Suppressor macrophage (primary cell): ENCODE measurements at regions not wholly inside any gene's neighbourhood (a gene's known extent, or its start where the extent isn't known, plus 50 kb on each side); places are given as distances from the start of the nearest gene placed in this dataset.
A peak's percentile ranks its signal among the peaks of the same experiment; 100 is the strongest.

Experiments
- DNase-seq, 4 experiments: peaks; one replicate each; pipeline ENCODE4 v3.0.0-alpha.2; 2020 to 2022

DNA sequence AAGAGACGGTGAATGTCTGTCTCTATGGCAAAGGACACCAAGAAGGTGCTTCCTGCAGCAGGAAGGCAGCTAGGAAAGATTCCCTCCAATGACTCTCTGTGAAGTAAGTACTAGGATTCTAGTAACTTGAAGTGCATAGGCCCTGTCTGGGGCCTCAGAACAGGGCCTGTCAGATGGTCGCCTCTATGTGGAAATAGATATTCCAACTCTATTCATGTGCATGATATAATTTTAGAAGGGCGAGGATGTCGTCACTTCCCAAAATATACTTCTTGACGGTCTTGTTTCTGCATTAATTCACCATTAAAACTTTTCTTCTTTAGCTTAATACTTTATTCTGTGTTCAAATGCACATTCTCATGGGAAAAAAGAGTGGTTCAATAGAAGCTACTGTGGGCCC, 167.0 kb downstream of the TLE3 start:
- no peak for DNase-seq

DNA sequence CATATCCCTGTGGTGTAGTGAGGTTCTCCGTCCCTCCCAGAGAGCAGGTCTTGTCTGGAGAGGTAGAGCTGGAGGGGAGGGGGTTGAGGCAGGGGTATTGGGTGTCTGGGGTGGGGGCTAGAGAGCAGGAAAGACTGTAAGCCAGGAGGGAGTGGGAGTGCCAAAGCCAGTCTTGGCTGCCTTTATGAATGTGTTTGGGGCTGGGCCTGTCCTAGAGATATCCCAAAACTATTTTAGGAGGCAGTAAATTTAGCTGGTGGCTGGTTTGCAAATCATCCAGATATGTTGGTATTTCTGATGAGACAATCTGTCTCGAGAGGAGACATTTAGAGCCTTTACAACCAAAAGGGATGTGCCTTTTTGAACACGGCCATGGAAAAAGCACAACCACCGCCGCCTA, 166.6 kb downstream of the TLE3 start:
- no peak for DNase-seq

DNA sequence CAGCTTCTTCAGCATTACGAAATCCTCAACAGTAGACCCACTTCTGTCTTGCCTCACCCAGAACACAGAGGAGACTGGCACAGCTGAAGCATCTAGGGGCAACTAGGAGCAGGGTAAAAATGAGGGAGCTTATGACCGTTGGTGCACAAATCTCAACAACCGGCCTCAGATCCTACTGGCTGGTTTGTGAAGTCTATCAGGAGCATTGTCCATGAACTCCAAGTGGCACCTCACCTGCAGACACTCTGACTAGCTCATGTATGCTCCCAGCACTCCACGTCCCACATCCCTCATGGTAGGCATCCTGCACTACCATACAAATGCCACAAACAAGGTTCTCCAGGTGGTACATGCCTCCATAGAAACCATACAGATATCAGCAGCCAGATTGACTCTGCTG, 163.1 kb downstream of the TLE3 start:
- DNase-seq: no peak

DNA sequence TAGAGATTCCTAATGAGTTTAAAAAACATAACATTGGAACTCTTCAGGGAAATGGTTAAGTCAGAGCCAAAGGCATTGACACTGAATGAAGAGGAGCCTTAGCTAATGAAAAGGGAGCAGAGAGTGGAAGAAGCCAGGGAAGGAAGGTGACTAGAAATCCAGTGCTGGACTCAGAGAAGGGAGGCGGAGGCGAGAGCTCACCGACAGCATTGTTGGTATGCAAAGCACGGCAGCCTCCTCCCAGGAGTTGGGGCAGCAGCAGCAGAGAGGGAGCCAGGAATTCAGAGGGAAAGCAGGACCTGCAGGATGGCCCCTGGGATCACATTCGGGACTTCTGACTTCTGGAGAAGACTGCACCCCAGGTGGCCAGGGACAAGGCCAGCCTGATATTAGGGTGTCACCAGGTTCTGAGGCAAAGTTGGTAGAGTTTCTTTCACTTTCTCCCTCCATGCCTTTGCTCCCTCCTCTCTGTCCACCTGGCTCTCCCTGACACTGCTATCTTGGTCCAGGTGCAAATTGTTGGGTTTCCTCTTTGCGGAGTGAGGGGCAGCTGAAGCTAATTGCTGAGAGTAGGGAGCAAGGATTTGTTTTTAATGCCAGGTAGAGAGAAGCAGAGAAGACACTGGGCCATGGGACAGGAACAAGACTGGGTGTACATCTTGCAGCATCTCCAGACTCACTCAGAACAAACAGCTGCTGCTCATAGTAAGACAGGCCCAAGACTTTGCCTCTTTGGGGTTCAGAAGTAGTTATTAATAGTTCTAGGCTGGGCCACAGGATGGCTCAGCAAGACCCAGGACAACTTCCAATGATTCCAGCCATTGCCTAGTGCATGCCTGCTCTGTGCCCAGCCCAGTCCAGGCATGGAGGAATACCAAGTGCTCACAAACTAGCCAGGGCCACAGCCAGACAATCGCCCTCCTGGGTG, 157.9 kb downstream of the TLE3 start:
- DNase-seq: no peak

DNA sequence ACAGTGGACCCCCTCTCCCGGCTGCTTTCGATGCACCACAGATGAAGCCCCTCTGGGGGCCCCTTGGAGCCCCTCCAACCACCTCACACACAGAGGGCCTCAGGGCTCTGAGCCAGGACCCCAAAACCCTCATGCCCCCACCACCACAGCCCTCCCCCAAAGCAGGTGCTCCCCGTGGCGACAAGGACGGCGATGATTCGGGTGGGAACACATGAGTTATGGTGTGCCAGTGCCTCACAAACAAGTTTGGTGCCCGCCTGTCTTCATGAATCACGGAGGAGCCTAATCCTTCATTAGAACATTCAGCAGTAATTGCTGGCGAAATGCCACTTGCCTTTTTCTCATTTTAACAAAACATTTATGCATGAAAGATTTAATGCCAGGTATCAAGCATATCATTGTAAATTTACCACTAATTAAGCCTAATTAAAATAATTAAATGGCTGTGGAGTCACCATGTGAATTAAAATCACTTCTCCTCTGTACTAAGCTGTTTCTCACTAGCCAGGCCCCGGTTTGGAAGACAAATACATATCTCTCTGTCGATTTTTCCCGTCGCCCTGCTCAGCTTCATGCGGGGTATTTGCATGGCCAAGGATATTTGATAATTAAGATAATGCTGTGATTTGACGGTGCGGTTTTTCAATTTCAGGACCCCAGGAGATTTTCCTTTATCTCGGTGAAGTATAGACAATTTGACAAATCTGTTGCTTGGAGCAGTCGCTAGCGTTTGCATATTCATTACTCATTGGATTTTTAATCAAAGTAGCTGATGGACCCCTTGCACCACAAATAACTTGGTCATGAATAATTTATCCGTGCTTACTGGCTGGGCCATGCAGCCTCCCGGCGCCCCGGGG, 157.0 kb downstream of the TLE3 start:
- no peak for DNase-seq

DNA sequence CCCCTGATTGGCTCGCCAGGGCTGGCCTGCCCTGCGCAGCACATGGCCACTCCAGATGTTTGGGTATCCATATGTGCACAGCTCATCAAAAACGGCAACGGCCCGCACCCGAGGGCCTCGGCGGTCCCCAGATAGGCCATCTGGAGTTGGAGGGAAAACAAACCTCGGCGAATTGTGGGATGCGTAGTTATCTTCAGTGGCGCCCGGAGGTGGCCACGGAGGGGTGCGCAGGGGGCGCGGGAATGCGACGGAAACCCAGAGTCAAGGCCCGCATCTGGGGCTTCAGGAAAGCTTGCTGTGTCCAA, 156.5 kb downstream of the TLE3 start:
- no peak for DNase-seq

DNA sequence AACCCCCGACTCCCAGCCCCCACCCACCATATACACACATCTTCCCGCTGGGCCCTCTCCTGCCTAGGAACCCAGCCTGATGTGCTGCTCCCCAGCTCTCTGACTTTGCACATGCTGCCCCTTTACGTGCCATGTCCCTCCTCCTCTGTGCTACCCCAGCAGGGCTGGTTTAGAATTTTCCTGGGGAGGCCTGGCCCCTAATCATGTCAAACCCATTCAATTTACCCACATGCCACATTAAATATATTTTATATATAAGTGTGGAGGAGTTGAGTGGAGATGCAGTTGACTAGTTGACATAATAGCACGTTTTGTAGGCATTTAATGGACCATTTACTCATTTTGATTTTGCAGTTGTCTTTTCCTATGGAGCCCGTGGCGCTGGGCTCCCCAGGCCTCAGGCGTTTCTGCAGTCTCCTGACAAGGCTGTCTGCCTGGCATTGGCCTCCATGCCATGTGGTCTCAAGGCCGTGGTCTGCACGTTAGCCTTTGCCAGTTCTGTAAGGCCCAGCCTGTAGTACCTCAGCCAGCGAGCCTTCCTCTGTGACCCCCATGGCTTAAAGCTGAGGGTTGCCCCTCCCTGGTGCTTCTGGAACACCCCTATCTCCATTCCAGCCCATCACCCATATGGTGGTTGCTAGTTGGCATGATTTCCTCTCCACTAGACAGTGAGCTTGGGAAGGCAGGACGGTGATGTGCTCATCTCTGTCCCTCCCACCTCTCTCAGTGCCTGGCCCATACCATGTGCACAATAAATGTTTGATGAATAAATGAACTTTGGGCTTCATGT, 155.8 kb downstream of the TLE3 start:
- DNase-seq: no peak

DNA sequence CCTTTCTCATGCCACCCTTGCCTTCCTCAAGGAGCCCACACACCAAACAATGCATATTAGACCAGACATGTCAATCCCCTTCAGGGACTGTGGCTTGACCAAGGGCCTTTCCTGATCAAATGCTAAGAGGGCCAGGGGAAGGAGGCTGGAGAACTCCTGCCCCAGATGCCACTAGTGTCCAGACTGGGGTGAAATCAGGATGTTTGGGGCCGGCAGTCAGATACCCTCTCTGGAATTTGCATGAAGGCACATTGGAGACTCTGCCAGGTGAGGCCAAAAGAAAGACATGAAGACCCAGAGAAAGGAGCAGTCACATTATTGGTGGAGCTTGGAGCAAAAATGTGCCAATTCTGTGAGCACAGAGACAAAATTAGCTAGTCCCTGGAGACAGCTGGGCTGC, 154.1 kb downstream of the TLE3 start:
- no peak for DNase-seq

DNA sequence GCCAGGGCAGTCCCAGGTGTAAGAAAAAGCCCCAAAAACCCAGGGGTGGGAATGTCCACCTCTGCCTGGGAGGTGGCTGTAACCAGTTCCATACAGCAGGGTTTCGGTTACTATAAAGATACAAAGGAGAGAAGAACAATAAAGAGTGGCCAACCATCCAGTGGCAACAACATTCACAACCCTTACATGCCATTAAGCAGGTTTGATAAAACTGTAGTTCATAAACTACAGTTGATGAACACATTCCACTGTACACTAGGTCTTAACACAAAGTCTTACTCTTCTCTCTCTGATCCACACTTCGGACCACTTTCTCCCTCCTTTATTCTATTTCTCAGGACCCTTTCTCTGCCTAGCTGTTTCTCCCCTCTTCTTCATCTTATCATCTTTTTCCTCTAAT, 152.0 kb downstream of the TLE3 start:
- DNase-seq: no peak

DNA sequence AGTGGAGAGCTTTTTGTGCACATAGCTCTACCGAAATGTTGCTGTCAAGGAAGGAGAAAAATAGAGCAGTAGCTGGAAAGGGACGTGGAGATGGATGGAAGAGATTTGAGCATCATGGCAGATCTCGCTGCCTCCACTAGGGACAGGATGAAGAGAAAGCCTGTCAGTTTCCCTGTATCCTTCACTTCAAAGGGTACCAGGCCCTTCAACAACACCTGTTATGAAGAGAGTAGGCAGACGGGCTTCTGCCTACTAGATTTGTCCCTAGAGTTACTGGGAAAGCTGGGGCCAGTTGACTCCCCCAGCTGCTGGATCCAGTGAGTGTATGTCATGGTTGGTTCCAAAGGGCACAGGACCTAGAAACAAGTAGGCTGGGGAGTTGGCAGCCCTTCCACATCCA, 150.8 kb downstream of the TLE3 start:
- no peak for DNase-seq

DNA sequence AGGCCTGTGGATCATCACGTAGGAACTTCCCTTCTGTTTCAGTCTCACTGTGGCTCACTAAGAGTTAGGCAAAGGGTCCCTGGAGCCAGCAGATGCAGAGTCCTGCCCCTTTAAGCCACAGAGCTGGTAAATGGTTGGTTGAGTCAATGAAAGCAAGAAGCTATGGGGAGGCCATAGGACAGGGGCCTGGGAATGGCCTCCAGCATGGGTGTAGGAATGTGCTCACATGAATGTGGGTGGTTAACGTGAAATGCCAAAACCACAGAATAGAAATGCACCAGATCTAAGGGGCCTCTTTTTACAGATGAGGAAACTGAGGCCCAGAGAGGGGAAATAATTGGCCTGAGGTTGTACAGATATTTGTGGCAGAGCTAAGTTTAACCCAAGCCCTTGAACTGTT, 150.3 kb downstream of the TLE3 start:
- no peak for DNase-seq

DNA sequence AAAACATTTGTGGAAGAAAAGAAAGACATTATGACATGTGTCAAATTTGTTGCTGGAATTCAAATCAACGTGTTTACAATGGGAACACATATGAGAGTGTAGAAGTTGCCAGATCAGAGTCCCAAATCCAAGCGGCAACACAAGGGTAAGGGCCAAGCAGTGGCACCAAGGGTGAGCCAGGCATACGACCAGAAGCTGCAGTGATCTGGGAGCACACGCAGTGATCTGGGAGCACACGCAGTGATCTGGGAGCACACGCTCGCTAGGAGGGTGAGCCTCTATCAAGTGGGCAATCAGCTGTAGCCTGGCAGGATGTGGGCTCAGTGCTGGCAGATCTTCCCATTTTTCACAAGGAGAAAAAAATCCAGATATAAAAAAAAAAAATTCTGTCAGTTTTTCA, 148.2 kb downstream of the TLE3 start:
- no peak for DNase-seq

DNA sequence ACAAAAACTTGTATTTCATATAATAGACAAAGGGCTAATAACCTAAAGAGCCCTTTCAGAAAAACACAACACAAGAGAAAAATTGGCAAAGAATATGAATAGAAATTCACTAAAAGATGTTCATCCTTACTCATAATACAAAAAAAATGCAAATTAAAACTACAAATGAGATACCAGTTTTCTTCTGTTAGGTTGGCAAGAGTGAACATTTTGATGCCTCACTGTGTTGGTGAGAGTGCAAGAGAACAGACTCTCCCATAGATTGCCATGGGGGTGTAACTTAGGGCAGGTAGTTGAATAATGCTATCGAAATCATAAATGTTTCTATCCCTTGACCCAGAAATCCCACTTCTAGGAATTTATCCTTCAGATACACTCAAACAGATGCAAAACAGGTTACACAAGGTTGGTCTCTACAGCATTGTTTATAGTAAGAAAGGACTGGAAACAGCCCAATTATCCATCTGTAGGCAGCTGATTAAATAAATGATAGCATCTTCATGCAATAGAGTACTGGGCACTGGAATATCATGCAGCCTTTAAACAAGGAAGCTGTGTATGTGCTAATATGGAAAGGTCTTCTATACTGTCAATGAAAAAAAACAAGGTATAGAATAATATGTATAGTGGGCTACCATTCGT, 146.3 kb downstream of the TLE3 start:
- no peak for DNase-seq

DNA sequence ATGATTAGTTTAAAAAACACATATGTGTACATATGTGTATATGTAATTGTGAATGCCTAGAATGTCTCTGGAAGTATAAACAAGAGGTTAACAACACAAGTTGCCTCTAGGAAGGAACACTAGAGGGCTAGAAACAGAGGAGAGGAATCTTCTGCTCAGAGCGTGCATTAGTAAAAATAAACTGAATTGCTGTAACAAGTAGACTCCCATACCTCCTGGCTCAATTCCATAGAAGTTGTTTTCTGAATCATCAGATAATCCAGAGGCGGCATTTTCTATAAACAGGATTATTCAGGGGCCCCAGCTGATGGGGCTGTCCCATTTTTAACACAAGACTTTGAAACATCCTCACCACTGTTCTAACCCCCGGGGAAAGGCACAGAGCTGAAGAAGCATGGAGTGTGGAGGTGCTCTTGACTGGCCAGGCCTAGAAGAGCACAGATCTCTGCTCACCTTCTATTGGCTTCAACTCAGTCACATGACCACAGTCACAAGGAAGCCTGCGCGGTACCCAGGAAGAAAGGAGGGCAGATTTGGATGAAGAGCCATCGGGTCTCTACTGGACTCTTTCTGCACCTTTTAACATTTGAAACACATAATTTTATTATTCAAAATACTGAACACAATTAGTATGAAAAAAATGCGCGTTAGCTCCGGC, 145.7 kb downstream of the TLE3 start:
- no peak for DNase-seq

DNA sequence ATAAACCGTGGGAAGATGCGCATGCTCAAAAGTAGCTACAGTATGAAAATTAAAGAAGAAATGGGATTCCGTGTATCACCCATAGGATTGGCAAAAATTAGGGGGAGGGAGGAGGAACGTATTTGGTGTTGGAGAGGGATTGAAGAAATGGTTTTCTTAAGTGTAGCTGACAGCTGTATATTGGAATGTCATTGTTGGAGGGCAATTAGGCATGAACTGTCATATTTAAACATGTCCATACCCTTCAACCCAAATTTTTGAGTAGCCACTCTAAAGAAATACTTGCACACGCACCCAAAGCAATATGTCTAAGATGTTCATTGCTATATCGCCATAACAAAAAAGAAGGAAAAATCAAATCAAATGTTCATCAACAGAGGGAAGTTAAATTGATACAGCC, 144.7 kb downstream of the TLE3 start:
- DNase-seq: no peak

DNA sequence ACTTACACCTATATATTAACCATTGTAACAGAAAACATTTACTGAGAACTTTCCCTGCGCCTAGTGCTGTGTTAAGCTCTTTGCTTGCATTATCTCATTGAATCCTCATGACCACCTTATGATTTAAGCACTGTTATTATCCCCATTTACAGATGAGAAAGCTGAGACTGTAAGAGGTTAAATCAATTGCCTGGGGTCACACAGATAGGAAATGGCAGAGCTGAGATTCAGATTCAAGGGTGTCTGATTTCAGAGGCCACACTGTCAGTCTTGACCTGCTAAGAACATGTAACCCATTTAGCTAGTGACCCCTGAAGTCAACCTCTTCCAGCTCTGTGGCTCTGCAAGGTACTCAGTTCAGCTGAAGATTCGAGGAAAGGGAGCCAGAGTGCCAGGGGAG, 143.9 kb downstream of the TLE3 start:
- DNase-seq: no peak

DNA sequence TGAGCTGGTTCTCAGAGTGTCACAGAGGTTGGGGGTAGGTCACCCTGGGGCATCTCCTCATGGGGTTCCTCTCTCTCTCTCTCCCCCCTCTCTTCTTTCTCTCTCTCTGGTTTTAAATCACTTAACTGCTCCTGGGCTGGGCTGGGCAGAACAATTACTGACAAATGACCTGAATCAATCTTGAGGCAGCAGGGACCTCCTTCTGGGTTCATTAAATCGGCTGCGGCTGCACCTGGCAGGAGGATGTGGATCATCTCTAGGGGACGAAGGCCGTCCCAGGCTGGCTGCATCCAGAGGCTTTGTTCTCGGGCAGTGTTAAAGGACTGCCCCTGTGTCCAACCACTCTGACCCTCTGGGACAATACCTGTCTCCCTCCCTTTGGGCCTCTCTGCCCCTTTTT, 143.1 kb downstream of the TLE3 start:
- DNase-seq: no peak

DNA sequence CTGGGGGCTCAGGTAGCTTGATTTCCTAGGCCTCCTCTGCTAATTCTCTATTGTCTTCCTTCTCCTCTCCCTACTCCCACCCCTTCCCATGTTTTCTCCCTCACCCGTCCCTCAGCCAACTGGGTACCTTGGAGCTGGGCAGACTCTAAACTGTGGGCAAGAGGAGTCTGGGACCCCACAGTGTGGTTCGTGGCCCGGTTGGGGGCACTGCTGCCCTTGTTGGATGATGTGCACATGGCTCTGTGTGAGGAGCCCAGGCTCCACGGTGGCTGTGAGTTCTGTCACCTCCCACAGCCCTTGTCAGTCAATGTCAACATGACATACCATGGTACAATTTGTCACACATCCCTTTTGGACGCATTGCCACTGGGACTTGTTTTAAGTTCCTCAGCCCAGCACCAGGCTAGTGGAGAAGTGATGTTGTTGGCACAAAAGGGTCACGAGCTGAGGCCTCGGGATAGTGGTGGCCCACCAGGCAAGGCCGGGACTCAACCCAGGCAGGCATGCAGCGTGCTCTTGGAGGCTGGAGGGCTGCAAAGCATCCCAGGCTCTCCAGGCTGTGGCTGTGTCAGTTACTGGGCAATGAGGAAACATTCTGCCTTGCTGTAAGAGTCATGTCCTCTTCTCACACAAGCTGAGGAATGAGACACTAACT, 142.3 kb downstream of the TLE3 start:
- peak in 1 of 4 experiments; percentile 5 for DNase-seq

DNA sequence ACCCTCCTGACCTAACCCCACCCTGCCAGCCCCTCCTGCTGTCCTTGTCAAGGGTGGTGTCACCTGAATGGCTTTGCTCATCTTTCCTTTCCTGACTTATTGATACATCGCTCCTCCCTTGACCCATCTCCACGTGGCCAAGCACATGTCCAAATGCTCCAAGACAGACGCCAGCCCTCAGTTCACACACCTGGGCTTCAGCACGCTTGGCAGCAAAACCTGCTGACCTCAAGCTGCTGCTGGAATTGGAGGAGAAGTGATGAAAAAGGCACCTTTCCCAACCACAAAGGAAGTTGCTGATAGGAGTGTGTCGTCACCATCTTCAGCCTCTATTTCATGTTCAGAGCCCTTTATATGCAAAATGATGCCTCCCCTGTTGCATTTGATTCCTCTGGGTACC, 141.3 kb downstream of the TLE3 start:
- no peak for DNase-seq

DNA sequence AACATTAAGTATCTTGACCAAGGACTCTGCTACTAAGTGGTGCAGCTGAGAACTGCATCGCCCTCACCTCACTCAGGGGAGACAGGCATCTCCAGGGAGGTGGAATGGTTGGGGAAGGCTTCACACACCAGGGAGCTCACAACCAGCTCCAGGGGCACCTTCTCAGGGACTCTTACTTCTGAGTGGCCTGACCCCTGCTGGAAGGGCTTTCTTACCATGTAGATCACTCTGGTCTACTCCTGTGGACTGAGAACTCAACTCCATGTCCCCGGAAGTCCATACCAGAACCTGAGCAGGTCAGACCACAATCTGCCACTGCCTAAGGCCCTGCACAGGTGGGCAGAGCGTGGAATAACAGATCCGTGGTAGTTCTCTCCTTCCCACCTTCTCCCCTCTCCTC, 140.5 kb downstream of the TLE3 start:
- DNase-seq: peak in 3 of 4 experiments; percentile 7 to 18 (median 13)

DNA sequence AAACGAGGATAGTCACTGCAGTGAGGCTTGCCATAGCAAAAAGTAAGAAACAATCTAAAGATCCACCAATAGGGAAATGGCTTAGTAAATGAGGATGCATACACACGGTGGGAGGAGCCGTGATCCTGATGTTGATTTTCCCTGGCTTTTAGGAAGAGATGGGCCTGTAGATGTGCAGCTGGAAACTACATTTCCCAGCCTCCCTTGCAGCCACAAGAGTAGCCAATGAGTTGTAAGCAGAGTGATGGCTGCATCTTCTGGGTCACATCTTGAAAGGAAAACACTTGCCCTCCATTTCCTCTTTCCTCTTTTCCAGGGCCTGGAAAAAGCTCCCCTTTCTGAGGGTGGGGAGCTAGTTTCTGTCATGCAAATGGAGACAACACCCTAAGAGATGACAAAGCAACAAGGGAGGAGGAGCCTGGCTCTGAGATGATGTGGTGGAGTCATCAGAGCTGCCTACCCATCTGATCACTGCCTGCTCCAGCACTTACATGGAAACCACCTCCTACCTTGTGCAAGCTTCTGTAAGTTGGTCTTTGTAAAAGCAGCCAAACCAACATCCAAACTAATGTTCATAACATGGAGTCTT, 139.1 kb downstream of the TLE3 start:
- DNase-seq: peak in 1 of 4 experiments; percentile 3
